Activated T-cell treated with anti-CD3 and anti-CD28 coated beads, Interleukin-2, amount 50 U/mL, for 48 hours (primary cell): ENCODE measurements at regions not wholly inside any gene's neighbourhood (a gene's known extent, or its start where the extent isn't known, plus 50 kb on each side); places are given as distances from the start of the nearest gene placed in this dataset.
"Not testable (repeated sequence)": the region's sequence is repeated elsewhere in the genome, so short reads cannot be mapped to it uniquely, and the experiment has no call there.

Experiments used
- DNase-seq, 2 experiments: peaks; one replicate each; pipeline ENCODE4 v3.0.0-alpha.2; 2020

DNA sequence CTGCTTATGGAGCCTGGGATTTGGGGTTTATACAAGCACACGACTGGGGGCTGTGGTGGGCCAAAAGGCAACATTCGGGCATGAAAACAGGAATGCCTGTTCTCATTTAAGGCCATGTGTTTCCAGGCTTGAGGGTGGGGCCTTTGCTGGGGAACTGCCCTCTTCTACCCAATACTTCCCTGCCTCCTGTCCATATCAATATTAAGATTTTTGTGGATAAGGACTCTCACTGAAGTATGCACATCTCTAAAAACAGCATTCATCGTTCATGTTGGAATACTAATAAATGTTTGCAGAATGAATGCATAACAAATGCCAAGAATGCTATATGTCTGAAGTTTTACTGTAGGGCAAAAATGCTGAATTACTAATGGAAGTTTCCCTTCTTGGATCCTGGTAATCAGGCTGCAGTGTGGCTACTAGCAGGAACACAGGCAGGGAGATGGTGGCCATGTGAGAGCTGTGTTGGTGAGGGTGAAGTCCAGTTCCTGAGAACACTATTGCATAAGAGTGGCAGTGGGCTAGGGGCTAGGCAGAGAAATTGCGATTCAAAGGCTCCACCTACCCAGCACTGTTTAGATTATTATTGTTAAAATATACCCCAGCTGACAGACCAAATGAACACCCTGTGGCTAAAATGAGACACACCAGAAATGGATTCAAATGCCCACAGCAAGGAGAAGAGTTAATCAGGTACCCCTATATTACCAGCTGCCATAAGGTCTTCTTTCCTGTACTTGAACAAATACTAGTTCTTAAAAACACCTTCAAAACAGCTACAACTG is 644.3 kb downstream of the EPM2A start:
- DNase-seq: no peak

DNA sequence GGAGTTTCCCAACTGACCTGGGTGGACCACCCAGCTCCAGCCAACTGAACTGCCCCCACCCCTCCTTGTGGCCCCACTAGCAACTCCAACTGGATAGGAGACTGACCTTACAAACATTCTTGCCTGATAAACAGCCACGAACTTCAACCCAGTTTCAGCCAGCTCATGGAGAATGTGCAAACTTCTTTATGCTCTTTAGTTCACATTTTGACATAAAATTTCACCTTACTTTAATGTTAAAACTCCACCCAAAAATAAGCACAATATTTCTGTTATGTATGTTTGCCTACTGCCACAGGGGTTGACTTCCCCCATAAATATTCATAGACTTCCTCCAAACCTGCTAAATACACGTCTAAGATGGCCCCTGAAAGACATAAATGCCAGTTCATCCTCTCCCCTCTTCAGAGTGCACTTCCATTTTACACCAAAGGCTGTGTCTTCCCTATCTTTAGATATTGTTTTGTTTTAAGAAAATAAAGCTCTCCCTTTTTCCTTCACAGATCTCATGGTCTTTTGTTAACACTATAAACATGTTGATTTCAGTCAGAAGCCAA is 643.7 kb downstream of the EPM2A start:
- no peak for DNase-seq

- no peak for DNase-seq
Observed at GRCh38 chr6:145092554-145092953, 642.8 kb downstream of the EPM2A start.

DNA sequence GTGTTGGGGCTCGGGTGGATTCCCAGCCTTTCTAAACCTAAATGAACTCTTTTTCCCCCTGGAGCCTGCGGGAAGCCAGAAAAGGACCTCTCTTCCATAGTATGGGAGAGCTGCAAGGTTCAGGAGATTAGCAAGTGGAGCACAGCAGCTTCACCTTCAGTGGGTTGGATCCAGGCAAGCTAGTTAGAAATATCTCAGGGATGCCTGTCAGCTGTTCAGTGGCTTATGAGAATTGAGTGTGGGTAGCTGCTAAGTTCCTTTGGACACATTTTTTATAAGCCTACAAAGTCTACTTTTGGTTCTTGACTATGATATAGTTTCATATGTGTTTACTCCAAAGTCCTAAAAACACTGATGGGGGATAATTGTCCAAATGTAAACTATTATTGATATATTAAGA is 642.1 kb downstream of the EPM2A start:
- no peak for DNase-seq

- no peak for DNase-seq
Observed at GRCh38 chr6:145096846-145097245, 638.5 kb downstream of the EPM2A start.

DNA sequence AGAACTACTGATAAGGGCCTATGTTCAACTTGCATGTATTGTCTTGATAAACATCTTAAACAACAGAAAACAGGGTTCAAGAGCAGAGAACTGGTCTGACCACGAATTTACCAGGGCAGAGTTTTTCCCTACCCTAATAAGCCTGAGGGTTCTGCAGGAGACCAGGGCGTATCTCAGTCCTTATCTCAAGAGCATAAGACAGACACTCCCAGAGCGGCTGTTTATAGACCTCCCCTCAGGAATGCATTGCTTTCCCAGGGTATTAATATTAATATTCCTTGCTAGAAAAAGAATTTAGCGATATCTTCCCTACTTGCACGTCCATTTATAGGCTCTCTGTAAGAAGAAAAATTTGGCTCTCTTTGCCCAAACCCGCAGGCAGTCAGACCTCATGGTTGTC is 637.2 kb downstream of the EPM2A start:
- not testable (repeated sequence) for DNase-seq

- DNase-seq: no peak
Observed at GRCh38 chr6:145099713-145100112, 635.6 kb downstream of the EPM2A start.

- no peak for DNase-seq
Observed at GRCh38 chr6:145110109-145110508, 625.2 kb downstream of the EPM2A start.

DNA sequence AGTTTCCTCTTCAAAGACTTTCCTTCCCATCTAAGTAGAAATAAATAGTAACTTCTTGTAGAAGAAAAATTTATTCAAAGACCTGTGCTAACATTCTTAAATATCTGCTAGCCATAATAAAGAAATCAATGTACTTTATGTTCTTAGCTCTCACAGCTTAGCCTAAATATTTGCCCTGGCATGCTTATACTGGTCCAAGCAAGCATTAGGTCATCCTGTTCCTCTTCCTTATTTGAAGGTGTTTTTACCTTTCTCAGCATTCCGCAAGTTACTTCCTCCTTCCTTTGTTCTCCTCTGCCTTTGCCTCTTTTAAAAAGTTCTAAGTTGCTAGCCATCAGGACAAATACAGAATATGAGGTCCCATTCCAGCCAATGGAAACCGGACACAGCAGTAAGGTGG is 623.9 kb downstream of the EPM2A start:
- not testable (repeated sequence) for DNase-seq

GRCh38 chr6:145112711-145113148 is 622.6 kb downstream of the EPM2A start:
- DNase-seq: no peak

DNA sequence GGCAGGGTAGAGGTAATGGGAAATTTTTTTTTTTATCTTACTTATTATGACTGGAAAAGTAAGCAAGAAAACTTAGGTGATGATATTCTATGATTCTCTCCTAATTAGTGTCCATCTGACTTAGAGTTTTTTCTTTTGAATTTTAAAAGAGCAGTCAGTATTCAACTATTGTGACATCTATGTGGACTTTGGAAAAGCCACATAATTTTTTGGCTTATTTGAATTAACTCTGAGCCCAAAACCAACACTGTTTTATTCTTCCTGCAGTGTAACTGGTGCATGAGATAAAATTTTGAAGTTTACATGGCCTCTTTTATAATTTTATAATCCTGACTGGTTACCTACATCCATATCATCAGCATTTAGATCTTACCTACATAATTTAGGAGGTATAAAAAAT is 619.7 kb downstream of the EPM2A start:
- no peak for DNase-seq

DNA sequence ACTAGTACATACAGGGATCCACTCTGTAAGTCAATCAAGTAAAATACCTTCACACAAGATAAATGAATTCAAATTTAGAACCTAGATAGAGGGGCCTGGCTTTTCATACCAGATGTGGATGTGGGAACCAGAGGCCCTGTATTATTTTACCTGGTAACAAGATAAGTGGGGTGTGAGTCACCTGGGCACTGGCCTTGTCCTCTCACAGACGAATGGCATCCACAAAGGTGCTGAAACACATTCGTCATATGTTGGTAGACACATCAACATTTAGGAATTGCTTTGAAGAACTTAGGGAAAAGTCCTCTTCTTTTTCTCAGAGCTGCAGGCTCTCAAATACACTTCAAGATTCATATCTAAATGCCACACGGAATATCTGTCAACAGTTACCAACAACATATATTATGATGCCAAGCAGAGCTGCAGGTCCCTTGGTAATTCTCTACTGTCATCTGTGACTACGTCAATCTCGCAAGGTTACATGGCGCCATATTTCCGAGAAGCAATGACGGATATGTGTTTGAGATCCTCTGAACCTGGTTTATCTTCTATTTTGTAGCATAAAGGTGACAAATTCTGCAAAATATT is 618.6 kb downstream of the EPM2A start:
- no peak for DNase-seq

- no peak for DNase-seq
Observed at GRCh38 chr6:145118224-145118623, 617.1 kb downstream of the EPM2A start.

DNA sequence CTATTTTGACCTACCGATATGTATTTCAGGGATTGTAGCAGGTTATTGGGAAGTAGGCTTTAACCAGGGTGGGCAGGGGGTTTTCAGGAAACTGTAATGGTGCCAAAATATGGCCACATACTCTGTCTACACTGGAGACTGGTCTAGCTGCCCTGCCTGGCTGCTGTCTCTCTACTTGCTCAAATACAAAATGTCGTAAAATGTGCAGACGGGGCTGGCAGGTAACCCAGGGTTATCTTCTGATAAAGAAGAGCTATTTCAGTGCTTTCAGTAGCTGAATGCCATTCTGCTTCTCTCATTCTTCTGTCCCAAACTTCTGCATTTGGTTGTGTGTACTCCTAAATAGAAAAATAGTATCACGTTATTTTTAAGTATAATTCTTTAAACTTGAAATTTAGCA is 616.2 kb downstream of the EPM2A start:
- DNase-seq: no peak

GRCh38 chr6:145132709-145133108 is 602.6 kb downstream of the EPM2A start:
- no peak for DNase-seq

DNA sequence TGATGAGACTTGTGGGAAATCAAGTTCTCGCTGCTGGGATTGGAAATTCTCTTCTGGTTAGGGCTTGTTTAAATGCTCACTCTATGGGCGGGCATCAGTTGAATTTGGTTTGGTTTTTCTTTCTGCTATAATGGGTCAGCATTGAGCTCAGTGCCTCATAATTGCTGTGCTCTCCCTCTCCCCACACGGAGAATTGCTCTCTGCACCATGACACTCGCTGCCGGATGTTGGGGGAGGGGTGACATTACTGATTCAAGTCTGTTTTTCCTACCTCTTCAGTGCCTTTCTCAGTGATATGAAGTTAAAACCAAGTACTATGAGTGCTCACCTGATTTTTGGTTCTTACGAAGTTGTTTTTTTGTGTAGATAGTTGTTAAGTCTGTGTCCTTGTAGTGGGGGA is 599.6 kb downstream of the EPM2A start:
- DNase-seq: no peak

GRCh38 chr6:145137425-145137824 is 597.9 kb downstream of the EPM2A start:
- DNase-seq: no peak

GRCh38 chr6:145138469-145139139 is 596.7 kb downstream of the EPM2A start:
- DNase-seq: no peak

DNA sequence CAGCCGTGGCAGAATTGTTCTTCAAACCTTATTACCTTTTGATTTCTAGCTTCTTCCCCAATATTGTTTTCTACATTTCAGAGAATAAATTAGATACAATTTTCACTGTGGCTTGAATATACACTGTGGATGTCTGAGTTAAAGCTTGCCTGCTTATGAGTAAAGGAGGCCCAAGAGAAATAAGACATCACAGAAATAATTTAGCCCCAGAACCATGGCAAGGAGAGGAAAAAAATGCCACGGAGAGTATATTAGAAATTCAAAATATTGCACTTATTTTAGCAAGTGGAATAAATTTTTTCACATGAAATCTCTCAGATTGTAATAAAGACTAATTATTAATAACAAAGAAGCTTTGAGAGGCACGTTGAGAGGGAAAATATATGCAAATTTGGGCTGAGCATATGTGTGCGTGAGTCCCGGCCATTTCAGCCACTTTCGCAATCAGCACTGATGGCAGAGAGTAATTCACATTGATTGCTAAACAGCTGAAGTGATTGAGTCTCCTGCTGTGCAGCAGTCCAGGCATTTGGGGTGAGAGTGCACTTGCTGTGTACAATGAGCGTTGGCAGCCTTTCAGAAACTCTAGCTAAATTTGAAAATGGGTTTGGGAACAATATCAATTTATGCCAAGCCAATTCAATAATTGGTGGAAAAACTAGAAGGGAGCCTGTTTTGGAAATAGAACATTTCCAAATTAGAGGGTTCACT is 596.0 kb downstream of the EPM2A start:
- DNase-seq: no peak

DNA sequence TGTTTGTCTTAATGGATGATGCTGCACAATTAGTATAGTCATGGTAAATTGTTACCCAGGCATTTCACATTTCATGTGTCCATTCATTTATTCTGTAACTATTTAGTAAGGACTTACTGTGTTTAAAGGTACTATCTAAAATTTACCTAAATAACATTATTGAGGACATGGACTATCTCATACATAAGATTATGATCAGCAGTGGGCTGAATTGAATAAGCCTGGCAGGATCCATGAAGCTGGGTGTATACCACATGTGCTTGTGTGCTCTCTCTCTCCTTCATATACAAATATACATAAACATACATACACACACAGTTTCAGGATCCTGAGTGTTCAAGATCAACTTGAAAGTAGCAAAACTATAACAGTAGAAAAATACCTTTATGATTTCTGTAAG is 595.4 kb downstream of the EPM2A start:
- DNase-seq: no peak

DNA sequence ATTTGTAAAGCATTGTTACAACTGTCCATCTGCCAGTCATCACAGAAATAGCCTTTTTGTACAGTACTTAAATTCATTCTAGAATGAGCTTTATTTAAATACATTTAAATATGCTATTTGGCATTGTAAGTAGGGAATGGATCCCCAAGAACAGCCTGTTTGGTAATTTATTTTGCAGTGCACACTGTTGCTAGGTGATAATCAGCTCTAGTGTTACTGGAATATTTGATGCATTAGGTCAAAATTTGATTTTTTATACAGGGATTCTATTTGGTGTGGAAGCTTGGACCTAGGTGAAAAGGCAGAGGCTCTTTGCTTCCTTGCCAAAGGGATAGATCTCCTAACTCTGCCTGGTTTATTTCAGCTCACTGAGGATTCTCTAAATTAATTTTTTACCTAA is 593.7 kb downstream of the EPM2A start:
- no peak for DNase-seq

DNA sequence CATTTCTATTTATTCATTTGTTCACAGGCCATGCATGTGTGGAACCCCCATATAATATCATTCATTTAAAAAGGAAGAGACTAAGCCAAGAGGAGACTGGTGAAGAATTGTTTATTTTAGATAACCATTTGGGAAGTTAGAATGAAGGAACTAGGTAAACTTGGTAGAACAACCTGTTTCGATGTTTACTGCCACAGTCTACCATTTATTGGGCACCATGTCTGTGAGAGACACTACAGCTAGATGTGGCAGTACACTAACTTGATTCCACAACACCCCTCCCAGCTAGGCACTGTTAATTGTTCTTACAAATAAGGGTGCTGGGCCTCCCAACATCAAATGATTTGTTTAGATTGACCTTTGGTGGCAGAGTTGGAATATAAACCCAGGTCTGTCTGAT is 592.4 kb downstream of the EPM2A start:
- no peak for DNase-seq

DNA sequence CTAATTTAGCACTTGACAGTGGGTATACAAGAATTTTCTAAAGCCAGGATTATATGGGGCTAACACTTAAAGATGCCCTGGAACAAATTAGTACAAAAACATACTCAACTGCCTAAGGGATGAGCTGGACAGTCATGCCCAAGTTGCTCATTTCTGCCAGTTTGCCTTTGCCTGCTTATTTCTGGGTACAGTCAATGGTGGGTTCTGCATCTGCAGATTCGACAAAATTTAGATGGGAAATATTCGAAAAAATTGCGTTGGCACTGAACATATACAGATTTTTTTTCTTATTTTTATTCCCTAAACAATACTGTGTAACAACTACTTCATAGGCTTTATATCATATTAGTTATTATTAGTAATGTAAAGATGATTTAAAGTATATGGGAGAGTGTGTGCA is 591.9 kb downstream of the EPM2A start:
- no peak for DNase-seq
